Vagina (tissue), 2 donors: ENCODE measurements at regions not wholly inside any gene's neighbourhood (a gene's known extent, or its start where the extent isn't known, plus 50 kb on each side); places are given as distances from the start of the nearest gene placed in this dataset.

Source experiments
- CTCF ChIP-seq, 3 experiments: fragments of 450-650 bp in 2 of 3; fragments of 200-600 bp in 1 of 3; sonication (generic) in 1 of 3; IDR thresholded peaks; one replicate each; pipeline ENCODE4 v1.5.1; 2017 to 2019; ENCODE audit warnings: antibody characterized with exemption in 3 of 3, mild to moderate bottlenecking in 2 of 3, moderate library complexity in 2 of 3
- POLR2A ChIP-seq, 2 donors: fragments of 450-650 bp; IDR thresholded peaks; one replicate each; pipeline ENCODE4 v1.6.1; 2017; ENCODE audit warnings: antibody characterized with exemption in 2 of 2, mild to moderate bottlenecking in 2 of 2, moderate library complexity in 2 of 2
- POLR2AphosphoS5 ChIP-seq, 2 donors: sonication (generic); formaldehyde crosslinking; IDR thresholded peaks; one replicate each; pipeline ENCODE4 v1.9.0; 2017; ENCODE audit warnings: antibody characterized with exemption in 2 of 2, mild to moderate bottlenecking in 2 of 2, low read depth in 1 of 2; ENCODE audit not compliant: insufficient read depth in 1 of 2

GRCh38 chr3:187914231-187914630 lies 169.0 kb upstream of the BCL6 start:
- TF ChIP-seq CTCF (IDR thresholded peaks at IDR 0.05) (no peak), POLR2A (IDR thresholded peaks at IDR 0.05) (no peak), POLR2AphosphoS5 (IDR thresholded peaks at IDR 0.05; ENCODE audit: insufficient read depth in 1 of 2, low read depth in 1 of 2) (no peak)
